DND-41 (cell line): ENCODE measurements at regions not wholly inside any gene's neighbourhood (a gene's known extent, or its start where the extent isn't known, plus 50 kb on each side); places are given as distances from the start of the nearest gene placed in this dataset.

ENCODE experiments used
- ATAC-seq: fragments of 200-7000 bp; cut with Tn5 transposase; 3 replicates; pipeline ENCODE4 v1.9.1; 2021; ENCODE audit warnings: low read depth; ENCODE audit not compliant: insufficient read depth
- DNase-seq: peaks from one replicate; pipeline ENCODE4 v3.0.0-alpha.2; 2020
- H2AFZ ChIP-seq: 2 replicates; pipeline ENCODE4 v1.6.0; 2012; ENCODE audit warnings: low read depth, low read length
- H3K27ac ChIP-seq: 2 replicates; pipeline ENCODE4 v1.5.1; 2012; ENCODE audit warnings: low read length, inconsistent platforms
- H3K27me3 ChIP-seq: fragments of 200-600 bp; sonication (generic); 2 replicates; pipeline ENCODE4 v1.6.0; 2012; ENCODE audit warnings: low read length, mild to moderate bottlenecking, inconsistent platforms; ENCODE audit not compliant: insufficient read depth, poor library complexity
- H3K36me3 ChIP-seq: 2 replicates; pipeline ENCODE4 v1.5.1; 2012; ENCODE audit warnings: low read length, inconsistent platforms; ENCODE audit not compliant: insufficient read depth
- H3K4me1 ChIP-seq: 2 replicates; pipeline ENCODE4 v1.5.1; 2012; ENCODE audit warnings: mild to moderate bottlenecking, low read length; ENCODE audit not compliant: insufficient read depth
- H3K4me2 ChIP-seq: 2 replicates; pipeline ENCODE4 v1.6.0; 2012; ENCODE audit warnings: mild to moderate bottlenecking, moderate library complexity, low read length, inconsistent platforms; ENCODE audit not compliant: insufficient read depth
- H3K4me3 ChIP-seq, 2 experiments: fragments of 200-600 bp in 1 of 2; shearing (Covaris generic) in 1 of 2; 2 replicates each; pipeline ENCODE4 v1.5.1; 2012 to 2016; ENCODE audit warnings: inconsistent platforms in 2 of 2, low read length in 2 of 2, mild to moderate bottlenecking in 2 of 2, low read depth in 1 of 2, moderate library complexity in 1 of 2
- H3K79me2 ChIP-seq: 2 replicates; pipeline ENCODE4 v1.6.0; 2012; ENCODE audit warnings: low read length, inconsistent platforms; ENCODE audit not compliant: insufficient read depth
- H3K9ac ChIP-seq: 2 replicates; pipeline ENCODE4 v1.6.0; 2012; ENCODE audit warnings: low read depth, mild to moderate bottlenecking, inconsistent platforms, low read length, moderate library complexity
- H3K9me3 ChIP-seq: 2 replicates; pipeline ENCODE4 v1.5.1; 2012; ENCODE audit warnings: low read length, moderate library complexity, mild to moderate bottlenecking, inconsistent platforms; ENCODE audit not compliant: insufficient read depth, severe bottlenecking
- H4K20me1 ChIP-seq: 2 replicates; pipeline ENCODE4 v1.6.0; 2012; ENCODE audit warnings: low read length; ENCODE audit not compliant: insufficient read depth
- CTCF ChIP-seq: IDR thresholded peaks from 2 replicates; pipeline ENCODE4 v1.5.1; 2012; ENCODE audit warnings: borderline replicate concordance, low read length, moderate library complexity, mild to moderate bottlenecking; ENCODE audit not compliant: poor library complexity, severe bottlenecking; ENCODE audit errors: extremely low read depth
- EZH2 ChIP-seq: IDR thresholded peaks from 3 replicates; pipeline ENCODE4 v1.6.1; 2012; ENCODE audit warnings: borderline replicate concordance, low read depth, mild to moderate bottlenecking, moderate library complexity, low read length, inconsistent platforms; ENCODE audit not compliant: severe bottlenecking

GRCh38 chr1:36730599-36730998 is 247.9 kb upstream of the CSF3R start:
- Histone ChIP-seq H3K36me3 (no peaks in the 10 kb centered on the region), H3K4me1 (no peaks in the 10 kb centered on the region), H3K4me2 (no peak overlapping the region), H2AFZ (no peak overlapping the region), H3K9ac (no peak overlapping the region), H4K20me1 (peaks cover 2% of the 10 kb centered on the region; the same call in 1 of the 2 replicates), H3K9me3 (no peaks in the 10 kb centered on the region), H3K27me3 (peaks cover 4% of the 10 kb centered on the region), H3K27ac (no peak overlapping the region), H3K79me2 (no peaks in the 10 kb centered on the region), H3K4me3 (no peak overlapping the region)
- no peak for DNase-seq
- TF ChIP-seq CTCF: no peak
- ATAC-seq: no peak

- H3K9ac ChIP-seq: no peak overlapping the region
- TF ChIP-seq EZH2 (no peak), CTCF (no peak)
- no peaks in the 10 kb centered on the region for H3K79me2 ChIP-seq
- DNase-seq (no peak), ATAC-seq (no peak)
- no peaks in the 10 kb centered on the region for H3K9me3 ChIP-seq
- peaks cover 2% of the 10 kb centered on the region; the same call in 1 of the 2 replicates for H4K20me1 ChIP-seq
- H3K4me1 ChIP-seq: no peaks in the 10 kb centered on the region
- peaks cover 4% of the 10 kb centered on the region for H3K27me3 ChIP-seq
- H3K4me2 ChIP-seq: no peak overlapping the region
- H3K27ac ChIP-seq: no peak overlapping the region
- H2AFZ ChIP-seq: no peak overlapping the region
- no peak overlapping the region for H3K4me3 ChIP-seq
- no peaks in the 10 kb centered on the region for H3K36me3 ChIP-seq
These were observed 247.2 kb upstream of the CSF3R start for GRCh38 chr1:36729716-36730510.

GRCh38 chr1:36729289-36729688 is 246.6 kb upstream of the CSF3R start:
- no peak for TF ChIP-seq CTCF
- TF ChIP-seq EZH2: no peak
- Histone ChIP-seq H2AFZ (no peak overlapping the region), H3K4me2 (no peak overlapping the region), H3K4me1 (no peaks in the 10 kb centered on the region), H3K9me3 (no peaks in the 10 kb centered on the region), H3K27ac (no peak overlapping the region), H3K36me3 (no peaks in the 10 kb centered on the region), H3K27me3 (peaks cover 4% of the 10 kb centered on the region), H3K79me2 (no peaks in the 10 kb centered on the region), H3K9ac (no peak overlapping the region), H3K4me3 (no peak overlapping the region), H4K20me1 (peaks cover 2% of the 10 kb centered on the region; the same call in 1 of the 2 replicates)
- ATAC-seq (no peak), DNase-seq (no peak)
